GM18861 (cell line): ENCODE measurements at regions not wholly inside any gene's neighbourhood (a gene's known extent, or its start where the extent isn't known, plus 50 kb on each side); places are given as distances from the start of the nearest gene placed in this dataset.

ENCODE experiments used
- ATAC-seq: cut with Tn5 transposase; IDR thresholded peaks from one replicate; pipeline ENCODE4 v1.9.1; 2021; ENCODE audit not compliant: unreplicated experiment

DNA sequence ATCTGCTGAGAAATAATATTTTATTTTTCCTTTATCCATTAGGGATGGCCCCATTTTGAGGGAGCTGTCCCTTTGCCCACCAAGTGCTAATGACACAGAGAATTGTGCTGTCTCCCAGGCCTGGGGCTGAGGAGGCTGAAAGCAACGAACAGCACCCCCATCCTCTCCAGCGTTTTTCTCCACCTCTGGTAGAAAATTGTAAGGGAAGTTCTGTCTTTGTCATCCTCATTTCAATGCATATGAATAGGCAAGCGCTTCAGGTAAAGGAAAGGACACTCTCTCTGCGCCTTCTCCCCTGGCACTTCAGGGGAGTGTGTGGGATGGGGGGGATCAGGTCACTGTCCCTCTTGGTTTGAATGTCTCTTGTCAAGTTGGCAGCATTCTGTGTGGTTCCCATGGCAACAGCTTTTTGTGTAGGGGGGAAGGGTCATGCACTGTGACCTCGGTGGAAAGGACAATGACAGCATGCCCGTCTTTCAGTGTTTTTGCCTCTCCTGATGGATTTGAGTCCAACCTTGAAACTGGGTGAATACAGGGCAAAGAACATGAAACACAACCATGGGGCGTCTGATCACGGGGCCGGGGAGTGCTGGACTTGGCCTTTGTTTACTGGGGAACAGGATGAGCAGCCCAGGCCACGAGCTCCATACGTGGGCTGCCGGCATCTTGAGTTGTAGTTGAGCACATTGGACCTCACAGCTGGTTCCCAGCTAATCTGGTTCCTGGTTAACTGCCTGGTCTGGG lies 230.2 kb downstream of the VRK1 start:
- ATAC-seq, result no peak

GRCh38 chr14:97028382-97028781 lies 231.2 kb downstream of the VRK1 start:
- ATAC-seq, result no peak

DNA sequence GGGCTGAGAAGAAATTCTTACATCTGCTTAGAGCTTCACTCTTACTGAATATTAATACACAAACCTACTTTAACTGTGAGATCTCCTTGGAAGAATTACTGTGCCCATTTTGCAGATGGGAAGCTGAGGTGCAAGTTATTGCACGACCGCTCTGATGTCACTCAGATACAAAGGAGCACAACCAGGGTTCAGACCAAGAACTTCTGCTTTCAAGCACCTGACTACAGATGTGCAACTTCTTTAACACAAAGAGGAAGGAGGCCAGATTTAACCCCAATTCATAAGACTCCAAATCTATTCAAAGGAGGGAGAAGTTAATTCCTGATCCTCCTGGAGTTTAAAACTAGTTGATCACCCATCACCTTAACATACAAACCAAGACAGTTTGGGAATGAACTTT lies 232.6 kb downstream of the VRK1 start:
- ATAC-seq, result no peak

DNA sequence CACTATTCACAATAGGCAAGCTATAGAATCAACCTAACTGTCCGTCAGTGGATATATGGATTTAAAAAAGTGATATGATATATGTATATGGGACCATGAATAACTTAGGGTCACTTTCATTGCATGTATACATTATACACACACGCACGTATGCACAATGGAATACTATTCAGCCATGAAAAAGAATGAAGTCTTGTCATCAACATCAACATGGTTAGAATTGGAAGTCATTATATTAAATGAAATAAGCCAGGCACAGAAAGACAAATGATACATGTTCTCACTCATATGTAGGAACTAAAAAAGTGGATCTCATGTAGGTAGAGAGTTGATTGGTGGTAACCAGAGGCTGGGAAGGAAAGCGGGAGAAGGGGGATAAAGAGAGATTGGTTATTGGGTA lies 234.3 kb downstream of the VRK1 start:
- ATAC-seq, result no peak

GRCh38 chr14:97033556-97034081 lies 236.4 kb downstream of the VRK1 start:
- no peak for ATAC-seq

DNA sequence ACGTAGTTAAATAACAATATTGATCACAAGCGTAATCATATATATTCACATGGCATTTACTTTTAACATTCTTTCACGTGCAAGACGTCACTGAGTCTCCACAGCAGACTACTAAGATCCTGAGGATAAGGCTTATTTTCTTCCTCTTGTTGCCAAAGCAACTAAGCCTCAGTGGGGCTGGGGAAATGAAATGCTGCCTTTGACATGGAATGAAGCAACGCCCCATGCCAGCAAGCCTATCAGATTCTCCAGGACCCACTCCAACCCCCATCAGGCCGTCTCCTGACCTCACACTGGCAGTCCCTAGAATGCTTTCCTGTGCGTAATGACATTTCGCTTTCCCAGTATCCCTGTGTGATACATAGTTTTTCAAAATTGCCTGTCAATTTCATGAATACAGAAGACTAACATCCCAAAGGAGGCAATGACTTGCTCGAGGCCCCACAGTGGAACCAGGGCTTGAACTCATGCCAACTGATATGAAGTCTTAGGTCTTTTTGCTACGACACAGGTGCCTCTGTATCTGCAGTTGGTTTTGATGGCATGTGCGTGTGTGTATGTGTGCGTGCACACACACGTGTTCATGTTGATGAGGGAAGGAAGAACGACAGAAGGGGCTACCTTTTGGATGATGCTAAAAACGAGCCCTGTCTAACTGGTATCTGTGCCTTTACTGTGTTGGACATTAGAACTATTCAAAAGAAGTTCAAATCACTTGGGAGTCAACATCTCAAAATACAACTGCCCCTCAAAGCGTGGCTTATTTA lies 239.1 kb downstream of the VRK1 start:
- no peak for ATAC-seq

GRCh38 chr14:97039717-97040363 lies 242.7 kb downstream of the VRK1 start:
- no peak for ATAC-seq

- no peak for ATAC-seq
These were observed 249.8 kb downstream of the VRK1 start for GRCh38 chr14:97046967-97047366.

DNA sequence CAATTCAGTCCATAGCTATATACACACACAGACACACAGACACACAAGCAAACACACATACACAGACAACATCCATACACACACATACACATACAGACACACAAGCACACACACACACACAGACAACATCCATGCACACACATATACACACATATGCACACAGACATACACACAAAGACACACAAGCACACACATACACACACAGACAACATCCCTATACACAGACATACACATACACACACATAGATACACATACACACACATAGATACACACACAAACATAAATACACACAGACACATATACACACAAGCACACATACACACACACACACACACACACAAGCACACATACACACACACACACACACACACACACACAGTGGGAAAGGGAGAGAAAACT lies 254.8 kb downstream of the VRK1 start:
- no peak for ATAC-seq

GRCh38 chr14:97053941-97054340 lies 256.8 kb downstream of the VRK1 start:
- no peak for ATAC-seq

- no peak for ATAC-seq
These were observed 258.2 kb downstream of the VRK1 start for GRCh38 chr14:97055355-97055754.

- ATAC-seq, result no peak
These were observed 258.9 kb downstream of the VRK1 start for GRCh38 chr14:97056086-97056485.

GRCh38 chr14:97057238-97058073 lies 260.3 kb downstream of the VRK1 start:
- ATAC-seq, result no peak

DNA sequence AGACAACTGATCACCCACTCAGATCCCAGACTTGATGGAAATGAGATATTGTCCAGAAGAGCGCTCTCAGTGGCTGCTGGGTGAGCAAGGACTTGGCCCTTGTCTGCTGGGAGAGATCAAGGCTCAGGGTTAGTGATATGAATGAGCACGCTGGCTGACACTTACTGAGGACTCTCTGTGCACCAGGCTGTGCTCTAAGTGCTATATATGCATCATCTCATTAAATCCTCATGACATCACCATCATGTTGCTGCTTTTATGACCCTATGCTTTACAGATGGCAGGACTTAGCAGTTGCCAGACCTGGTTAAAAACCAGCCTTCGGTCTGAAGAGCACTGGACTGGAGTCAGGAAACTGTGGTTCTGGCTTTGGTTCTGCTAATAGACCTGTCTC lies 260.9 kb downstream of the VRK1 start:
- ATAC-seq, result no peak

DNA sequence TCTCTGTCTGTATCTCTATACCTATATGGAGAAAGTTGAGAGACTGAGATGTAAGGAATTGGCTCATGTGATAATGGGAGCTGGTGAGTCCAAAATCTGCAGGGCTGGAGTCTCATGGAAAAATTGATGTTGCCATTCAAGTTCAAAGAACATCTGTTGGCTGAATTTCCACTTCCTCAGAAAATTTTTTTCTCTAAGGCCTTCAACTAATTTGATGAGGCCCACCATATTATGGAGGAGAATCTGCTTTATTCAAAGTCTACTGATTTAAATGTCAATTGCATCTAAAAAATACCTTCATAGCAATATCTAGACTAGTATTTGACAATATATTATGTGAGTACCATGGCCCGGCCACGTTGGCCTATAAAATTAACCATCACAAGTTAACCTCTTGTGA lies 261.4 kb downstream of the VRK1 start:
- ATAC-seq, result no peak

DNA sequence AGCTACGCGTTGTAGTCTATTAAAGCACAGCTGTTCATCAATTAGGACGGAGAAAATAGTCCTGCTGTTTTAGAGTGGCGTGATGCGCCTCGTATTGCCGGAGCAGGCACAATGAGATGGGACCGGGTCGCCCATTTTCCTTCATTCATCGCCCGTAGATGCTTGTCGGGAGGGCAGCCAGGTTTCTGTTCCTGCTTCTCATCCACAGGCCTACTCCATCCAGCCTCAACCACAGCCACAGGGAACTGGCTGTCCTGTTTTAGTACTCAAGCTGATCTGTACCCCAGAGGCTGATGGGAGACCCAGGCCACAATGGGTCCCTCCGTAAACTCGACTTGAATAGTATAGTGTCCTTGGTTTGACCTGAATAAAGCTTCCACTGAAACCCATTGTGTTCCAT lies 264.0 kb downstream of the VRK1 start:
- ATAC-seq, result no peak

DNA sequence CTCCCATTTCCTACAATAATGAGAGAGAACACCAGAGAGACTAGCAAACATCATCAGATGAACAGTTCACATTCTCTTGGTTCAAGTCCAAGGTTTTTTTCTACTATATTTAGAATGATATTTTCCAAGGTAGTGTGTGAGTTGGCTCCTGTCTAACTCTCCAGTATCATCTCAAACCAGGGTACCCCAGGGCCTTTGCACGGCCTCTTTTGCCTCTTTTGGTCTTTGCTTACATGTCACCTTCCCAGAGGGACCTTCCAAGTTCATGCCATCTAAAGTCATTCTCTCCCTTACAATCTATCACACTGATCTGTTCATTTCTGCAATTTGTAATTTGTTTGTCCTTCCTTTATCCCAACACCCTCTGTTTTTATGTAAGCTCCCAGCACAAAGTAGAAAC lies 264.5 kb downstream of the VRK1 start:
- no peak for ATAC-seq

- ATAC-seq, result no peak
These were observed 268.3 kb downstream of the VRK1 start for GRCh38 chr14:97065305-97066067.

DNA sequence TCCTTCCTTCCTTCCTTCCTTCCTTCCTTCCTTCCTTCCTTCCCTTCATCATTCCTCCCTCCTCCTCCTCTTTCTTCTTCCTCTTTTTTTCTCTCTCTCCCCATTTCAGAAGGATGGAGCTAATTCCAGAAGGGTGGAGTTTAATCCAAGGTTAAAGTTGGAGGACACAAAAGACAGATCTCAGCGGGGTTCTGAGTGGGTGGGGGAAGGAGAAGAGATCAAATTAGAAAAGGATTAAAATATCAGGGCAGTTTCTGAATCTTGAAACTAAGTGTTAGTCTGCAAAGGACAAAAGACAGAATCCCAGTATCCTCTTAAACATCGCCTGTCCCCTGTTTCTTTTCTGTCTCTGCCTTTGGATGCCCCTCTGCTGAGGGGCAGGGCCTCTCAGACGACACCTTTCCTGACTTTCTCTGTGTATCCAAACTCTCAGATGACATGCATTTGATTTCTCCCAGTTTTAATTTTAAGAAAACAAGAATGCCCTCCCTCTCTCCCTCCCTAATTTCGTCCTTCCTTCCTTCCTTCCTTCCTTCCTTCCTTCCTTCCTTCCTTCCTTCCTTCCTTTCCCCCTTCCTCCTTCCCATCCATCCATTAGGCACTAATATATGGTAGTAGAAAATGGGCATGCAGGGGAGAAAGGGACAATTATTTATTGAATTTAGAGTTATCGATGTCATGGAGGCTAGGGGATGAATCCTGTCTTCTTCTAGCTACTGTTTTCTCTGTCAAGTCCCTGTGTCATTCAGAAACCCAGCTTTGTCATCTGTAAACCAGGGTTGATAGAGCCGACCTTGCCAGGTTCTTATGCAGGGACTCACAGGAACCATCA lies 269.1 kb downstream of the VRK1 start:
- ATAC-seq, result no peak
